Astrocyte of the cerebellum (primary cell): ENCODE measurements at regions not wholly inside any gene's neighbourhood (a gene's known extent, or its start where the extent isn't known, plus 50 kb on each side); places are given as distances from the start of the nearest gene placed in this dataset.

Experiments
- DNase-seq: peaks from one replicate; pipeline ENCODE4 v3.0.0-alpha.2; 2011; ENCODE audit warnings: low read depth
- H3K4me3 ChIP-seq: 2 replicates; pipeline ENCODE4 v1.5.1; 2011; ENCODE audit warnings: mild to moderate bottlenecking, low read depth, low read length, moderate library complexity
- in situ Hi-C: cut with HindIII; loops from 2 replicates; pipeline ENCODE4 v1.10.0; 2017; ENCODE audit warnings: low sequenced_read_pairs
- TF ChIP-seq, protein P1 (sequence below): IDR thresholded peaks from 2 replicates; pipeline ENCODE4 v1.5.1; 2012; ENCODE audit warnings: low read length, low read depth, moderate library complexity, mild to moderate bottlenecking; ENCODE audit errors: missing control alignments

GRCh38 chr7:155184923-155185322, 112.8 kb upstream of the INSIG1 start:
- no peak overlapping the region for H3K4me3 ChIP-seq
- in situ Hi-C loops: no loop called here
- no peak for DNase-seq
- TF ChIP-seq, protein P1, sequence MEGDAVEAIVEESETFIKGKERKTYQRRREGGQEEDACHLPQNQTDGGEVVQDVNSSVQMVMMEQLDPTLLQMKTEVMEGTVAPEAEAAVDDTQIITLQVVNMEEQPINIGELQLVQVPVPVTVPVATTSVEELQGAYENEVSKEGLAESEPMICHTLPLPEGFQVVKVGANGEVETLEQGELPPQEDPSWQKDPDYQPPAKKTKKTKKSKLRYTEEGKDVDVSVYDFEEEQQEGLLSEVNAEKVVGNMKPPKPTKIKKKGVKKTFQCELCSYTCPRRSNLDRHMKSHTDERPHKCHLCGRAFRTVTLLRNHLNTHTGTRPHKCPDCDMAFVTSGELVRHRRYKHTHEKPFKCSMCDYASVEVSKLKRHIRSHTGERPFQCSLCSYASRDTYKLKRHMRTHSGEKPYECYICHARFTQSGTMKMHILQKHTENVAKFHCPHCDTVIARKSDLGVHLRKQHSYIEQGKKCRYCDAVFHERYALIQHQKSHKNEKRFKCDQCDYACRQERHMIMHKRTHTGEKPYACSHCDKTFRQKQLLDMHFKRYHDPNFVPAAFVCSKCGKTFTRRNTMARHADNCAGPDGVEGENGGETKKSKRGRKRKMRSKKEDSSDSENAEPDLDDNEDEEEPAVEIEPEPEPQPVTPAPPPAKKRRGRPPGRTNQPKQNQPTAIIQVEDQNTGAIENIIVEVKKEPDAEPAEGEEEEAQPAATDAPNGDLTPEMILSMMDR: no peak

DNA sequence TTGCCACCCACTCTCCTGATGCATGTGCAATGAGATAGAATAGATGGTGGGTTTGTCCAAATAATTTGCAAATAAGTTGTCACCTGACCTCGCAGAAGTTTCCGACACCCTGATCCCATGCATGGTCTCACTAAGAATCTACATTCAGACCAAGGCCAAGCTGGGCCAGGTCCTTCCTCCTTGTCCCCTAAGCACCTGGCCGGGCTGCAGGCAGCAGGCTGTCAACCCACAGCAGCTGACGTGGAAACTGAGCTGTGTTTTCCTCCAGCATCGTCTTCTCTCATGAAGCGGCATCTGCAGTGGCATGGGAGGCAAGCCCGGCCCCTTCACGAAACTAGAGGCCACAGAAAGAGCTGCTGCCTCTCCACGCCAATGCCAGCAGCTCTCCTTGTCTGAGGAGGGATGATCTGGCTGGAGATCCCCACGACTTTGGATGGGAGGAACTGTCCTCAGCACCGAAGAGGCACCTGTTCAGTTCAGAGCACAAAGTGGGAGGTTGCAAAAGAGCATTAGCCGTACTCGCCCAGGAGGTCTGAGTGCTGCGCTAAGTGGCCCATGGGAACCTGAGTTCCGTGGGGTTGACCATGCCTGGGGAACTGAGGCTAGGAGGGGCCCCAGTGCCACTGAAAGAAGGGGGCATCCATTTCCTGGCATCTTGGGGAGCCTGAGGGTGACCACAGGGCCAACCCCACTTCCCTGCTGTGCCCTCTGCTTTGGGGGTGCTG, 110.5 kb upstream of the INSIG1 start:
- no peak overlapping the region for H3K4me3 ChIP-seq
- DNase-seq: no peak
- in situ Hi-C loops: no loop called here
- TF ChIP-seq, protein P1: no peak

GRCh38 chr7:155188357-155188756, 109.3 kb upstream of the INSIG1 start:
- DNase-seq: no peak
- H3K4me3 ChIP-seq: no peak overlapping the region
- in situ Hi-C loops: no loop called here
- TF ChIP-seq, protein P1: no peak

- no peak for DNase-seq
- in situ Hi-C loops: no loop called here
- no peak overlapping the region for H3K4me3 ChIP-seq
Observed at GRCh38 chr7:155188821-155189581, 108.7 kb upstream of the INSIG1 start.

DNA sequence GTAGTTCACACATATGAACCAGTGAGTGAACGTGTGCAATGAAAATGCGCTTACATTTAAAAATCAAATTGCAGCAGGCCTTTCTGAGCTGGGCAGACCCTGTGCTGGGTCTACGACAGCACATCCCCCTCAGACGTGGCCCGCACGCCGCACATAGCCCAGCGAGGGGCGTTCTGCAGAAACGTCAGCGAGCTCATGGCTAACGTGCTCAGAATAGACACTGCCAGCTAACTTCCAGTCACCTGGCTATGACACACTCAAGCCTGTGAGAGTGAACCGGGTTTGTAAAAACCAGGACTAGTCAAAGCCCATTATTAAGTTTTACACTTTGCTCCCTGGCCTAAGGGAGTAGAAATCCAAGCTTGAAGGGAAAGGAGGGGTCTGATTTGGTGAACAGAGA, 108.1 kb upstream of the INSIG1 start:
- no peak overlapping the region for H3K4me3 ChIP-seq
- TF ChIP-seq, protein P1: no peak
- in situ Hi-C loops: no loop called here
- DNase-seq: no peak

More at GRCh38 chr7:155188821-155189581, 108.7 kb upstream of the INSIG1 start:
- TF ChIP-seq, protein P1: no peak

- in situ Hi-C loops: loop anchor here (5.0 kb wide), 1 partner anchor 157 kb away; no protein-coding TSS in a partner anchor
- H3K4me3 ChIP-seq: no peak overlapping the region
- no peak for DNase-seq
- TF ChIP-seq, protein P1: peak; percentile 98
Observed at GRCh38 chr7:155190688-155191087, 107.0 kb upstream of the INSIG1 start.
